HG03571 (cell line): ENCODE measurements at regions not wholly inside any gene's neighbourhood (a gene's known extent, or its start where the extent isn't known, plus 50 kb on each side); places are given as distances from the start of the nearest gene placed in this dataset.

Source experiments
- ATAC-seq: cut with Tn5 transposase; IDR thresholded peaks from one replicate; pipeline ENCODE4 v1.9.1; 2021; ENCODE audit not compliant: unreplicated experiment

- no peak for ATAC-seq
Measured at GRCh38 chr2:226337941-226338600, 461.5 kb downstream of the IRS1 start.

GRCh38 chr2:226336283-226336682 lies 463.3 kb downstream of the IRS1 start:
- ATAC-seq = no peak

GRCh38 chr2:226334981-226335720 lies 464.5 kb downstream of the IRS1 start:
- no peak for ATAC-seq

GRCh38 chr2:226333388-226333787 lies 466.2 kb downstream of the IRS1 start:
- no peak for ATAC-seq

- no peak for ATAC-seq
Measured at GRCh38 chr2:226330206-226330605, 469.4 kb downstream of the IRS1 start.

- no peak for ATAC-seq
Measured at GRCh38 chr2:226329180-226329579, 470.4 kb downstream of the IRS1 start.

GRCh38 chr2:226327830-226328229 lies 471.8 kb downstream of the IRS1 start:
- ATAC-seq = no peak

- ATAC-seq = no peak
Measured at GRCh38 chr2:226325526-226325925, 474.1 kb downstream of the IRS1 start.

GRCh38 chr2:226320076-226320948 lies 479.3 kb downstream of the IRS1 start:
- ATAC-seq = no peak

- no peak for ATAC-seq
Measured at GRCh38 chr2:226317970-226318369, 481.6 kb downstream of the IRS1 start.

GRCh38 chr2:226313060-226313459 lies 486.6 kb downstream of the IRS1 start:
- no peak for ATAC-seq

GRCh38 chr2:226312155-226312554 lies 487.5 kb downstream of the IRS1 start:
- no peak for ATAC-seq

- ATAC-seq = no peak
Measured at GRCh38 chr2:226310146-226310545, 489.5 kb downstream of the IRS1 start.

- ATAC-seq = no peak
Measured at GRCh38 chr2:226308986-226309385, 490.6 kb downstream of the IRS1 start.

- no peak for ATAC-seq
Measured at GRCh38 chr2:226308323-226308680, 491.3 kb downstream of the IRS1 start.

- no peak for ATAC-seq
Measured at GRCh38 chr2:226307487-226308322, 491.9 kb downstream of the IRS1 start.

- no peak for ATAC-seq
Measured at GRCh38 chr2:226306969-226307368, 492.7 kb downstream of the IRS1 start.

GRCh38 chr2:226304308-226304707 lies 495.3 kb downstream of the IRS1 start:
- no peak for ATAC-seq

- ATAC-seq = no peak
Measured at GRCh38 chr2:226303707-226304106, 495.9 kb downstream of the IRS1 start.

- ATAC-seq = no peak
Measured at GRCh38 chr2:226300196-226300886, 499.3 kb downstream of the IRS1 start.
